ENCODE measurements at regions not wholly inside any gene's neighbourhood (a gene's known extent, or its start where the extent isn't known, plus 50 kb on each side); places are given as distances from the start of the nearest gene placed in this dataset.

- DNase-seq (ENCODE audit: low read depth in 1 of 2, low spot score in 1 of 2): no peak
These were observed 56.9 kb upstream of the MSX2 start for GRCh38 chr5:174667526-174667925.

DNA sequence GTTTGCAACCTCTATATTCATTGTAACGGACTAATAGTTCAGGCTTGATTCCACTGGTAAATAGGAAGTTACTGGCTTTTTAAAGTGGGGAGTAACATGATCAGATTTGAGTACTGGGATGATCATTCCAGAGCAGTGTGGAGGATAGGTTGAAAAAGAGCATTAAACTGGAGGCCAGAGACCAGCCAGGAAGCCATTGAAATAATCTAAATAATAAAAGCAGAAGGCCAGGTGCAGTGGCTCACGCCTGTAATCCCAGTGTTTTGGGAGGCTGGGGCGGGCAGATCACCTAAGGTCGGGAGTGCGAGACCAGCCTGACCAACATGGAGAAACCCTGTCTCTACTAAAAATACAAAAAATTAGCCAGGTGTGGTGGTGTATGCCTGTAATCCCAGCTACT lies 56.0 kb upstream of the MSX2 start:
- DNase-seq (ENCODE audit: low read depth in 1 of 2, low spot score in 1 of 2): no peak

All from stimulated activated CD4-positive, alpha-beta T cell treated with anti-CD3 and anti-CD28 coated beads, Interleukin-15, amount 100 ng/mL, for 1 hour (primary cell).